Smooth muscle cell (in vitro differentiated cells): ENCODE measurements at regions not wholly inside any gene's neighbourhood (a gene's known extent, or its start where the extent isn't known, plus 50 kb on each side); places are given as distances from the start of the nearest gene placed in this dataset.

ENCODE experiments used
- DNase-seq: peaks from one replicate; lab custom pipeline; 2025; ENCODE audit not compliant: unreplicated experiment; lab: John Stamatoyannopoulos, UW
- H2AFZ ChIP-seq: fragments of 200-600 bp; sonication (generic); 2 replicates; pipeline ENCODE4 v1.6.0; 2016; ENCODE audit warnings: antibody characterized with exemption, low read depth, mild to moderate bottlenecking
- H3F3A ChIP-seq: fragments of 200-600 bp; sonication (generic); 2 replicates; pipeline ENCODE4 v1.6.0; 2017; ENCODE audit warnings: antibody characterized with exemption, low read depth
- H3K27ac ChIP-seq: fragments of 200-600 bp; sonication (generic); 2 replicates; pipeline ENCODE4 v1.5.1; 2016; ENCODE audit warnings: low read depth, mild to moderate bottlenecking
- H3K27me3 ChIP-seq: fragments of 200-600 bp; sonication (generic); 2 replicates; pipeline ENCODE4 v1.6.1; 2016; ENCODE audit warnings: low read depth, mild to moderate bottlenecking
- H3K36me3 ChIP-seq: fragments of 200-600 bp; sonication (generic); 2 replicates; pipeline ENCODE4 v1.5.1; 2016; ENCODE audit warnings: low read depth
- H3K4me1 ChIP-seq: fragments of 200-600 bp; sonication (generic); 2 replicates; pipeline ENCODE4 v1.5.1; 2016; ENCODE audit warnings: low read depth
- H3K4me2 ChIP-seq: fragments of 200-600 bp; sonication (generic); 2 replicates; pipeline ENCODE4 v1.6.0; 2016; ENCODE audit warnings: mild to moderate bottlenecking
- H3K4me3 ChIP-seq: fragments of 200-600 bp; sonication (generic); 2 replicates; pipeline ENCODE4 v1.5.1; 2016; ENCODE audit warnings: mild to moderate bottlenecking
- H3K79me2 ChIP-seq: fragments of 200-600 bp; sonication (generic); 2 replicates; pipeline ENCODE4 v1.6.0; 2016; ENCODE audit warnings: low read depth, mild to moderate bottlenecking
- H3K9ac ChIP-seq: fragments of 200-600 bp; sonication (generic); 2 replicates; pipeline ENCODE4 v1.6.0; 2016; ENCODE audit warnings: low read depth
- H3K9me3 ChIP-seq: fragments of 200-600 bp; sonication (generic); replicated peaks from 2 replicates; pipeline ENCODE4 v1.5.1; 2016; ENCODE audit warnings: low read depth
- H4K20me1 ChIP-seq: fragments of 200-600 bp; sonication (generic); 2 replicates; pipeline ENCODE4 v1.6.0; 2016; ENCODE audit warnings: low read depth
- CTCF ChIP-seq: fragments of 200-600 bp; sonication (generic); IDR thresholded peaks from 2 replicates; pipeline ENCODE4 v1.5.1; 2017; ENCODE audit warnings: borderline replicate concordance, mild to moderate bottlenecking, antibody characterized with exemption; ENCODE audit not compliant: insufficient read depth, poor library complexity, severe bottlenecking
- WGBS: methylation state at CpG from one replicate; pipeline ENCODE4 v1.1.7; 2016; ENCODE audit warnings: low lambda C conversion rate; 5-methylcytosine and 5-hydroxymethylcytosine counted together

- Histone ChIP-seq H3K9ac (no peak overlapping the region), H3K4me2 (no peak overlapping the region), H3K9me3 (no peaks in the 10 kb centered on the region), H3K79me2 (no peaks in the 10 kb centered on the region), H3K27me3 (no peaks in the 10 kb centered on the region), H3K4me3 (no peak overlapping the region), H4K20me1 (no peaks in the 10 kb centered on the region), H3F3A (no peaks in the 10 kb centered on the region), H3K4me1 (no peaks in the 10 kb centered on the region), H2AFZ (no peak overlapping the region), H3K36me3 (no peaks in the 10 kb centered on the region), H3K27ac (no peak overlapping the region)
- no peak for TF ChIP-seq CTCF
- no peak for DNase-seq
- WGBS = 83% methylated on average over 1 of the region's 1 CpG
Measured at GRCh38 chr1:103958699-103959098, 209.0 kb downstream of the AMY1C start.

GRCh38 chr1:103959565-103959964, 209.9 kb downstream of the AMY1C start:
- H3K79me2 ChIP-seq = no peaks in the 10 kb centered on the region
- H3K9me3 ChIP-seq = no peaks in the 10 kb centered on the region
- H3K4me2 ChIP-seq = no peak overlapping the region
- H3K4me1 ChIP-seq = no peaks in the 10 kb centered on the region
- no peaks in the 10 kb centered on the region for H3K27me3 ChIP-seq
- H3K36me3 ChIP-seq = no peaks in the 10 kb centered on the region
- no peaks in the 10 kb centered on the region for H4K20me1 ChIP-seq
- H3K27ac ChIP-seq = no peak overlapping the region
- H2AFZ ChIP-seq = no peak overlapping the region
- 77% methylated on average over 4 of the region's 4 CpGs for WGBS
- no peak overlapping the region for H3K9ac ChIP-seq
- DNase-seq = no peak
- no peak for TF ChIP-seq CTCF
- H3F3A ChIP-seq = no peaks in the 10 kb centered on the region
- no peak overlapping the region for H3K4me3 ChIP-seq

- Histone ChIP-seq H3K4me2 (no peak overlapping the region), H3K36me3 (no peaks in the 10 kb centered on the region), H4K20me1 (no peaks in the 10 kb centered on the region), H2AFZ (no peak overlapping the region), H3K27ac (no peak overlapping the region), H3K9ac (no peak overlapping the region), H3K4me1 (no peaks in the 10 kb centered on the region), H3K9me3 (no peaks in the 10 kb centered on the region), H3K4me3 (no peak overlapping the region), H3F3A (no peaks in the 10 kb centered on the region), H3K27me3 (no peaks in the 10 kb centered on the region), H3K79me2 (no peaks in the 10 kb centered on the region)
- DNase-seq = no peak
- no peak for TF ChIP-seq CTCF
- WGBS = 83% methylated on average over 3 of the region's 3 CpGs
Measured at GRCh38 chr1:103960045-103960444, 210.3 kb downstream of the AMY1C start.

- Histone ChIP-seq H3K79me2 (no peaks in the 10 kb centered on the region), H2AFZ (no peak overlapping the region), H4K20me1 (no peaks in the 10 kb centered on the region), H3K27ac (no peak overlapping the region), H3K9me3 (no peaks in the 10 kb centered on the region), H3K27me3 (no peaks in the 10 kb centered on the region), H3K4me2 (no peak overlapping the region), H3F3A (no peaks in the 10 kb centered on the region), H3K4me3 (no peak overlapping the region), H3K4me1 (no peaks in the 10 kb centered on the region), H3K36me3 (no peaks in the 10 kb centered on the region), H3K9ac (no peak overlapping the region)
- no peak for DNase-seq
- 79% methylated on average over 6 of the region's 6 CpGs for WGBS
- no peak for TF ChIP-seq CTCF
Measured at GRCh38 chr1:103960710-103961109, 211.0 kb downstream of the AMY1C start.
